Fibroblast of skin of scalp (primary cell): ENCODE measurements at regions not wholly inside any gene's neighbourhood (a gene's known extent, or its start where the extent isn't known, plus 50 kb on each side); places are given as distances from the start of the nearest gene placed in this dataset.
A peak's percentile ranks its signal among the peaks of the same experiment; 100 is the strongest.

Experiments
- DNase-seq: peaks from one replicate; pipeline ENCODE4 v3.0.0-alpha.2; 2013

DNA sequence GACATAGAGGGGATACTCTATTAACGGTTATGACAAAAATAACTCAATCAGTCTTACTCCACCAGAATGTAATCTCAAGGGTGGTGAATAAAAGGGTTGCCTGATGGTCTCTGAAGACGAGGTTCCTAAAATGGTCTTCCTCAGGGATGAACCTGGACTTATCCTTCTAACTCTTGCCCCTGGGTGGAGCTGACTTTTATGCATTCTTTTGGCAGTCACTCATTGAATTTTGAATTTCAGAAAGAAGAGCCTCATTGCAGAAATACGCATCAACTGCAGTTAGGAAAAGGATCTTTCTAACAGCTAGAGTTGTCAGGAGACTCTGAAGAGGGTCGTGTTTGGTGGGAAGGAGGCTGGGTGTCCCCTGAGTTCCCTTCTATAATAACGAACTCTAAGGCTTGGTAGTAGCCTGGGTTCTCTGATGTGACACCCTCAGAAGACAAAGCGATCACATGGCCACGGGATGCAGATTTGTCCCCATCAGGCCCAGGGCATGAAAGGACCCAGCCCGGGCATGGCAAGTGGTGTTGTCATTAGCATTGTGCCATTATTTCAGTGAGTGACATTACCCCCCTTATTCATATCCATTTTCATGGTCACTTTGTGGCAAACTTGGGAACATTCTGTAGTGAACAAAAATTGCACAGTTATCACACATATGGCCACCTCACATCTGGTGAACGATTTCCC is 58.6 kb upstream of the JCAD start:
- no peak for DNase-seq

DNA sequence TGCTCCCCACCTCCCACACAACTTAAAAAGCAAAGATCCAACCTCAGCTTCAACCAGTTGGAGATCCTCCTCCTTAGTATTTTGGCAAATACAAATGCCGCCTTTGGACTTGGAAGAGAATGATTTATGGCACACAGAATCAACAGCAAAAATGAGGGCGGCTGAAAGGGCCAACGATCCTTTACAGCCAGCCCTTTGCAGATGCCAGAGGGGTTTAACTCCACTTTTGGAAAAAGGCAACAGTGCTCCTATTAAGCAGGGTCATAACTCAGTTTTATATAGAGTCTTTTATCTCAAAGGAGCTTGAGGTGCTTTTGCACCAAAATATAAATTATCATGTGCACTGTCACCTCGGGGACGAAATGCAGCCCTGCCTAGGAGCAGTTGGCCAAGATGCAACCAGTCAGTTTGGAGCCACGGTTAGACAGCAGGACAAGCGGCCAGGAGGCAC is 56.7 kb upstream of the JCAD start:
- DNase-seq: no peak

DNA sequence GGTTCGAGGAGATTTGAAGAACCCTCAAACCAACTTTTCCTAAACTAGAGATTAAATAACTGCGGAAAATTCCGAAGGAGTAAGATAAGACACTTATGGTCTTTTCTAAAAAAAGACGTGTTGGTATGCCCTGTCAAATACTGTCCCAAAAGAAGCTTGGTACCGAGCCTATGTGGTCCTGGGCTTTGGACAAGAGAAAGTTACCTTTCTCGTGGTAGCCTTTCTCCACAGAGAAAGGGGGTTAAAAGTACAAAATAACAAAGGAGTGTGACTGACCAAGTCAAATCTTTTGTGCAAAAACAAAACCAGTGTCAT is 56.2 kb upstream of the JCAD start:
- no peak for DNase-seq

DNA sequence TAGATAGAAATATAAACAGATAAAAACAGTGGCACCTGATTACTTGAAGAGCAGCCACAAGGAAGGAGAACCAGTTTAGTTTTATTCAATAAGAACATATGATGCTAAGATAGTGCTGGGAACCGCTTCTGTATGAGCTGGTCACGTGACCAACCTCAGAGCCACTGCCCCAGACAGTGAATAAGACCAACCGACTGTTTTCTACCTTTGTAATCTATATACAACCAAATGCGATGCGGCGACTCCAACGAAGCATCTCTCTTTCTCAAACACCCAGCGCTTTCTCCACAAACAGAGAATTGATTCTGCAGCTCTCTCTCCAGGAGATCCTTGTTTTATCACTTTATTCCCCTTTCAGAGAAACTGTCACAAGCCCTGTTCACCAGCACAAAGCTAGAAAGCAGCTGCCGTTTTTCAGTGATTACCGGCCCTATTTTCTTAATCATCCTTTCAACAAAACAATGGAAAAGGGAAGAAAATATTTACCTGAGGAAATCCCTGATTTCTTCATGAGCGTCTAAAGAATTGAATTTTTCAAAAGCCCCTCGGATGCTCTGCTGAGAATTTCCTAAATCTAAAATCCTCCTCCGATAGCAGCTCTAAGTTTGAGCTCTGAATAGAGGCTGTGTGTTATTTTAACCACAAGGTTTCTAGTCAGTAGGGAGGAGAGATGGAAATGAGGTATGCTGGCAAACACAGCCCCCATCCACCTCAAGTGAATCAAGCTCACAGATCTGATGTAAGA is 55.7 kb upstream of the JCAD start:
- no peak for DNase-seq

DNA sequence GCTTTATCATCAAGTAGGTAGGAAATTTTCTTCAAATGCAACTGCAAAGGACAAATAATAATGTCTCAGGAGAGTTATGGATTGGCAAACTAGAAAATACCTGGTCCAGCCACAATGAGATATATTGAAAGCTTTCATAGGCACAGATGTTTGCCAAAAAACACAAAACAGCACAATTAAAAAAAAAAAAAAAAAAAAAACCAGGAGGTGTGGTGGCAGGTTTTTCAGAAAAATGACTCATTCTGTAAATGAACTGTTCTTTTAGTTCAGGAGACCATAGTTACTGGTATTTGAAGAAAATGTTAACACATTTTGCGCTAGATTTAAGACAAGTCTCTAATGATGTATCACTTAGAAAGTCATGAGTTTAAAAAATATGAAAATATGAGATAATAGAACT is 55.0 kb upstream of the JCAD start:
- no peak for DNase-seq

DNA sequence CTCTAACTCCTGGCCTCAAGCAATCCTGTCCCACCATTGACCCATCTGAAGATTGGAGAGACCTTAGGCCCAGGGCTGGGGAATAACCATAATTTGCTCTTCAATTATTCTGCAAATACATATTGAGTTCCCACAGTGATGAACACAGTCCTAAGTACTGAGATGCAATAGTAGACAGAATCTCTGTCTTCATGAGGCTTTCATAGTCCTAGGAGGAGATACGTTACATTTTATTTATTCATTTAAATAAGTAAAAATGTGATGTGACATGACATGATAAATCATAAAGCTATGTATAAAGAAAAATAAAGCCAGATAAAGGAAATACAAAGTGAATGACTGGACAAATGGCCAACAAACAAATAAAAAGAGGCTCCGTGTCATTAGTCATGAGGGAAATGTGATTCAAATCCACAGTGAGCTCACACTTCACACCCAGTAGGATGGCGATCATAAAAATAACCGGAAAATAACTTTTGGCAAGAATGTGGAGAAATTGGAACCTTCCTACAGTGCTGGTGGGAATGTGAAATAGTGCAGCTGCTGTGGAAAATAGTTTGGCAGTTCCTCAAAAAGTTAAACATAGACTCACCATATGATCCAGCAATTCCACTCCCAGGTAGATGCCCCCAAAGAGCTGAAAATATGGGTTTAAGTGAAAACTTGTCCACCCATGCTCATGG is 52.1 kb upstream of the JCAD start:
- DNase-seq: peak; percentile 89
